ENCODE measurements at regions not wholly inside any gene's neighbourhood (a gene's known extent, or its start where the extent isn't known, plus 50 kb on each side); places are given as distances from the start of the nearest gene placed in this dataset.

GRCh38 chr18:9008200-9008708, 94.2 kb upstream of the NDUFV2 start:
- H3K9me3 ChIP-seq: no peaks in the 10 kb centered on the region
- H3K27me3 ChIP-seq (replicated peaks; ENCODE audit: insufficient read depth): no peaks in the 10 kb centered on the region
- intact Hi-C loops (cut with DNase I): no loop called here
- TF ChIP-seq POLR2AphosphoS5 (IDR thresholded peaks at IDR 0.05) (no peak), POLR2A (IDR thresholded peaks at IDR 0.05) (no peak)
- TF ChIP-seq, protein P1, sequence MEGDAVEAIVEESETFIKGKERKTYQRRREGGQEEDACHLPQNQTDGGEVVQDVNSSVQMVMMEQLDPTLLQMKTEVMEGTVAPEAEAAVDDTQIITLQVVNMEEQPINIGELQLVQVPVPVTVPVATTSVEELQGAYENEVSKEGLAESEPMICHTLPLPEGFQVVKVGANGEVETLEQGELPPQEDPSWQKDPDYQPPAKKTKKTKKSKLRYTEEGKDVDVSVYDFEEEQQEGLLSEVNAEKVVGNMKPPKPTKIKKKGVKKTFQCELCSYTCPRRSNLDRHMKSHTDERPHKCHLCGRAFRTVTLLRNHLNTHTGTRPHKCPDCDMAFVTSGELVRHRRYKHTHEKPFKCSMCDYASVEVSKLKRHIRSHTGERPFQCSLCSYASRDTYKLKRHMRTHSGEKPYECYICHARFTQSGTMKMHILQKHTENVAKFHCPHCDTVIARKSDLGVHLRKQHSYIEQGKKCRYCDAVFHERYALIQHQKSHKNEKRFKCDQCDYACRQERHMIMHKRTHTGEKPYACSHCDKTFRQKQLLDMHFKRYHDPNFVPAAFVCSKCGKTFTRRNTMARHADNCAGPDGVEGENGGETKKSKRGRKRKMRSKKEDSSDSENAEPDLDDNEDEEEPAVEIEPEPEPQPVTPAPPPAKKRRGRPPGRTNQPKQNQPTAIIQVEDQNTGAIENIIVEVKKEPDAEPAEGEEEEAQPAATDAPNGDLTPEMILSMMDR (IDR thresholded peaks at IDR 0.05): no peak
- H3K4me3 ChIP-seq: no peak overlapping the region
- DNase-seq (ENCODE audit: low spot score): no peak
- H3K36me3 ChIP-seq: no peaks in the 10 kb centered on the region
- H3K4me1 ChIP-seq (replicated peaks): no peaks in the 10 kb centered on the region
- WGBS: 92% methylated on average over 5 of the region's 5 CpGs
- H3K27ac ChIP-seq: no peak overlapping the region

GRCh38 chr18:9008709-9009635, 93.5 kb upstream of the NDUFV2 start:
- intact Hi-C loops (cut with DNase I): no loop called here
- Histone ChIP-seq H3K36me3 (no peaks in the 10 kb centered on the region), H3K9me3 (no peaks in the 10 kb centered on the region), H3K4me1 (replicated peaks) (no peaks in the 10 kb centered on the region), H3K27me3 (replicated peaks; ENCODE audit: insufficient read depth) (no peaks in the 10 kb centered on the region), H3K4me3 (no peak overlapping the region), H3K27ac (no peak overlapping the region)
- no peak for DNase-seq (ENCODE audit: low spot score)
- 75% methylated on average over 19 of the region's 19 CpGs for WGBS
- TF ChIP-seq, protein P1 (IDR thresholded peaks at IDR 0.05): no peak
- TF ChIP-seq POLR2A (IDR thresholded peaks at IDR 0.05) (no peak), POLR2AphosphoS5 (IDR thresholded peaks at IDR 0.05) (no peak)

GRCh38 chr18:9009703-9010488, 92.6 kb upstream of the NDUFV2 start:
- no peaks in the 10 kb centered on the region for H3K27me3 ChIP-seq (replicated peaks; ENCODE audit: insufficient read depth)
- no peaks in the 10 kb centered on the region for H3K36me3 ChIP-seq
- intact Hi-C loops (cut with DNase I): no loop called here
- no peak for DNase-seq (ENCODE audit: low spot score)
- TF ChIP-seq, protein P1 (IDR thresholded peaks at IDR 0.05): no peak
- H3K9me3 ChIP-seq: no peaks in the 10 kb centered on the region
- no peaks in the 10 kb centered on the region for H3K4me1 ChIP-seq (replicated peaks)
- no peak overlapping the region for H3K4me3 ChIP-seq
- 91% methylated on average over 7 of the region's 7 CpGs for WGBS
- no peak overlapping the region for H3K27ac ChIP-seq

DNA sequence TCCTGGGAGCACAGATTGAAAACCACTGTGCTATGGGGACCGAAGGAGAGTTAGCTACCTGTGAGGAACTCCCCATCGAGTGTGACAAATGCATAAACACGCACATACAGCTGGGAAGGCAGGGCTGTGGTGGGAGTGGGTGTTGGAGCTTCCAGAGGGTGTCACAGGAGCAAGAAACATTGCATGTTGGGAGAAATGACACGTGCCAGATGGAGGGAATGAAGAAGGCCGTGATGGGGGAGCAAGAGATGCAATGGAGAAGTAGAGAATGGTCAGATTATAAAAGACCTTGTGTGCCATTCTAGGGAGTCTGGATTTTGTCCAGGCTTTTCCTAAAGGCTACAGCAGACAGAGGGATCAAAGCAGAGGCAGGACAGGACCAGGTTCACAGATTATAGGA, 91.1 kb upstream of the NDUFV2 start:
- H3K27ac ChIP-seq: no peak overlapping the region
- no peaks in the 10 kb centered on the region for H3K9me3 ChIP-seq
- intact Hi-C loops (cut with DNase I): no loop called here
- no peaks in the 10 kb centered on the region for H3K36me3 ChIP-seq
- TF ChIP-seq, protein P1 (IDR thresholded peaks at IDR 0.05): no peak
- TF ChIP-seq POLR2A (IDR thresholded peaks at IDR 0.05): no peak
- no peak for TF ChIP-seq POLR2AphosphoS5 (IDR thresholded peaks at IDR 0.05)
- WGBS: 79% methylated on average over 5 of the region's 5 CpGs
- no peaks in the 10 kb centered on the region for H3K27me3 ChIP-seq (replicated peaks; ENCODE audit: insufficient read depth)
- no peak overlapping the region for H3K4me3 ChIP-seq
- no peak for DNase-seq (ENCODE audit: low spot score)
- H3K4me1 ChIP-seq (replicated peaks): no peaks in the 10 kb centered on the region

Data from prostate gland (tissue), 2 donors.